Heart right ventricle (tissue), 16 donors: ENCODE measurements at regions not wholly inside any gene's neighbourhood (a gene's known extent, or its start where the extent isn't known, plus 50 kb on each side); places are given as distances from the start of the nearest gene placed in this dataset.

Experiments used
- ATAC-seq, 8 donors: fragments of 200-7000 bp; cut with Tn5 transposase; one replicate each; pipeline ENCODE4 v1.9.1; 2020; ENCODE audit warnings: mild to moderate bottlenecking in 8 of 8, moderate library complexity in 8 of 8, moderate number of reproducible peaks in 1 of 8
- DNase-seq, 2 donors: peaks; one replicate each; pipeline ENCODE4 v3.0.0-alpha.2; 2020
- H3K27ac ChIP-seq, 10 donors: fragments of 200-600 bp; sonication (generic) in 2 of 10; one replicate each; pipeline versions ENCODE4 v1.5.0 to v1.8.0; 2020 to 2022; ENCODE audit warnings: mild to moderate bottlenecking in 3 of 10
- H3K27me3 ChIP-seq, 7 donors: fragments of 200-600 bp; one replicate each; pipeline ENCODE4 v1.8.0; 2021 to 2022; ENCODE audit warnings: mild to moderate bottlenecking in 2 of 7
- H3K36me3 ChIP-seq, 9 donors: fragments of 200-600 bp; sonication (generic) in 1 of 9; one replicate each; pipeline versions ENCODE4 v1.5.0 to v1.8.0; 2020 to 2022; ENCODE audit warnings: mild to moderate bottlenecking in 2 of 9
- H3K4me1 ChIP-seq, 9 donors: fragments of 200-600 bp; sonication (generic) in 1 of 9; one replicate each; pipeline versions ENCODE4 v1.5.0 to v1.8.0; 2020 to 2022; ENCODE audit warnings: mild to moderate bottlenecking in 4 of 9
- H3K4me3 ChIP-seq, 10 donors: fragments of 200-600 bp; sonication (generic) in 2 of 10; one replicate each; pipeline versions ENCODE4 v1.5.0 to v1.8.0; 2020 to 2022; ENCODE audit warnings: mild to moderate bottlenecking in 7 of 10, moderate library complexity in 2 of 10
- H3K9me3 ChIP-seq, 11 donors: fragments of 200-600 bp in 10 of 11; sonication (generic) in 2 of 11; one replicate each; pipeline versions ENCODE4 v1.5.0 to v1.8.0; 2013 to 2022; ENCODE audit warnings: mild to moderate bottlenecking in 2 of 11, control low read depth in 1 of 11, moderate library complexity in 1 of 11
- CTCF ChIP-seq, 9 donors: fragments of 200-600 bp; sonication (generic) in 2 of 9; IDR thresholded peaks; one replicate each; pipeline versions ENCODE4 v1.5.0 to v1.8.0; 2021 to 2022; ENCODE audit warnings: antibody characterized with exemption in 9 of 9, mild to moderate bottlenecking in 5 of 9, moderate library complexity in 1 of 9
- WGBS, 2 donors: extraction: QIAGEN DNeasy Blood & Tissue Kit; methylation state at CpG; one replicate each; pipeline ENCODE4 v1.1.7; 2013; ENCODE audit warnings: inconsistent platforms in 1 of 2; 5-methylcytosine and 5-hydroxymethylcytosine counted together
- intact Hi-C, 10 donors: fragments of 100-400 bp; cut with DNase I; formaldehyde crosslinking; loops; one replicate each; pipeline versions ENCODE4 v1.11.1 to v1.14.2; 2022
- donor health status: Arrhythmogenic right ventricular cardiomyopathy.
- donor health status: ischemic (EF 13 %, LVEDD 7.1; RV severe dilation, severe dysfunction).
- donor health status: healthy with polysubstance abuse.
- donor health status: DM: no; HTN: yes; CAD: no.
- donor health status: DM: no; HTN: no; CAD: no.
- donor health status: ischemic (EF 25% LVEDD 6.9; RV normal size, moderate dysfunction).
- donor health status: ischemic (EF 25% LVEDD 5.7; RV mildly dilated, moderate dysfunction).
- donor health status: healthy.
- donor health status: DM: yes; HTN: yes; CAD: no.
- donor health status: Ischemic cardiomyopathy.
- donor health status: ischemic (EF 35%, LVEDD 5.7; RV mildly dilated, moderate dysfunction).
- donor health status: nonischemic (EF 11% LVEDD 7.7; RV severe dilation, severe dysfunction).
- donor health status: DM: yes; HTN: yes; CAD: no.
- donor health status: PGD.
- donor health status: ischemic (EF 29% LVEDD 5.4; RV normal size, mild dysfunction).
- donor health status: nonischemic (EF 23%, LVEDD 6.1; RV moderate dilation, normal function).

- Histone ChIP-seq H3K36me3 (no peaks in the 10 kb centered on the region), H3K4me1 (no peaks in the 10 kb centered on the region), H3K27me3 (no peaks in the 10 kb centered on the region), H3K9me3 (peaks cover 0 to 45% (median 3%) of the 10 kb centered on the region in 11 donors), H3K4me3 (no peak overlapping the region), H3K27ac (no peak overlapping the region)
- no peak for DNase-seq
- intact Hi-C loops = no loop called here
- no peak for ATAC-seq
- no peak for TF ChIP-seq CTCF (IDR thresholded peaks at IDR 0.05)
Measured at GRCh38 chr17:12312692-12313091, 292.0 kb downstream of the MAP2K4 start.

DNA sequence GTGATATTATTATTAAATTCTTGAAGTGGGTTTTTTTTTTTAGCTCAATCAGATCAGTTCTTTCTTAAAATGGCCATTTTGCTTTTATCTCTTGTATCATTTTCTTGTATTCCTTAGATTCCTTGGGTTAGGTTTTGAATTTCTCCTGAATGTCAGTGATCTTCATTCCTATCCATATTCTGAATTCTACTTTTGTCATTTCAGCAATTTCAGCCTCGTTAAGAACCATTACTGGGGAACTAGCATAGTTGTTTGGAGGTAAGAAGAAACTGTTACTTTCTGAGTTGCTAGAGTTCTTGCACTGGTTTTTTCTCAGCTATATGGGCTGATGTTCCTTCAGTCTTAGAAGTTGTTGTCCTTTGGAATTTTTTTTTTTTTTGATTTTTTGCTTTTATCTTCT, 293.1 kb downstream of the MAP2K4 start:
- Histone ChIP-seq H3K36me3 (no peaks in the 10 kb centered on the region), H3K4me1 (peaks cover 0 to 6% (median 0%) of the 10 kb centered on the region in 9 donors), H3K27me3 (no peaks in the 10 kb centered on the region), H3K27ac (no peak overlapping the region), H3K4me3 (no peak overlapping the region), H3K9me3 (peaks cover 0 to 45% (median 3%) of the 10 kb centered on the region in 11 donors)
- 80 to 93% methylated on average over 1 of the region's 1 CpG for WGBS, 2 donors
- intact Hi-C loops = no loop called here
- DNase-seq (no peak), ATAC-seq (no peak)
- no peak for TF ChIP-seq CTCF (IDR thresholded peaks at IDR 0.05)

GRCh38 chr17:12316021-12316420, 295.3 kb downstream of the MAP2K4 start:
- peaks cover 0 to 34% (median 3%) of the 10 kb centered on the region in 11 donors for H3K9me3 ChIP-seq
- ATAC-seq = no peak
- intact Hi-C loops = no loop called here
- H3K27ac ChIP-seq = no peak overlapping the region
- H3K4me1 ChIP-seq = peaks cover 0 to 12% (median 0%) of the 10 kb centered on the region in 9 donors
- TF ChIP-seq CTCF (IDR thresholded peaks at IDR 0.05) = no peak
- H3K27me3 ChIP-seq = no peaks in the 10 kb centered on the region
- 75 to 92% methylated on average over 1 of the region's 1 CpG for WGBS, 2 donors
- H3K4me3 ChIP-seq = no peak overlapping the region
- DNase-seq = no peak
- no peaks in the 10 kb centered on the region for H3K36me3 ChIP-seq

GRCh38 chr17:12318571-12319266, 298.0 kb downstream of the MAP2K4 start:
- no peak for ATAC-seq
- peaks cover 0 to 11% (median 0%) of the 10 kb centered on the region in 11 donors for H3K9me3 ChIP-seq

More at GRCh38 chr17:12318571-12319266, 298.0 kb downstream of the MAP2K4 start:
- peaks cover 0 to 12% (median 0%) of the 10 kb centered on the region in 9 donors for H3K4me1 ChIP-seq
- intact Hi-C loops = no loop called here
- WGBS, 2 donors = 62 to 71% methylated on average over 9 of the region's 9 CpGs
- H3K27me3 ChIP-seq = no peaks in the 10 kb centered on the region
- H3K27ac ChIP-seq = no peak overlapping the region
- TF ChIP-seq CTCF (IDR thresholded peaks at IDR 0.05) = no peak
- no peaks in the 10 kb centered on the region for H3K36me3 ChIP-seq
- H3K4me3 ChIP-seq = no peak overlapping the region
- DNase-seq = no peak
